B cell (primary cell): ENCODE measurements at regions not wholly inside any gene's neighbourhood (a gene's known extent, or its start where the extent isn't known, plus 50 kb on each side); places are given as distances from the start of the nearest gene placed in this dataset.

Experiments
- ATAC-seq: fragments of 200-7000 bp; cut with Tn5 transposase; one replicate; pipeline ENCODE4 v1.10.0; 2021; ENCODE audit warnings: low read depth, mild to moderate bottlenecking, moderate number of reproducible peaks, moderate library complexity
- CTCF ChIA-PET: fragments of 350-600 bp; sonication (Branson Sonifier 250); formaldehyde crosslinking; loops from one replicate; lab custom pipeline; 2021; ENCODE audit warnings: antibody characterized with exemption, inconsistent platforms; lab: Charles Lee
- POLR2A ChIA-PET: fragments of 350-600 bp; sonication (Branson Sonifier 250); formaldehyde crosslinking; loops from one replicate; lab custom pipeline; 2021; ENCODE audit warnings: antibody characterized with exemption; lab: Charles Lee
- DNase-seq: peaks from one replicate; pipeline ENCODE4 v3.0.0; 2013
- H2AFZ ChIP-seq: 2 replicates; pipeline ENCODE4 v1.6.1; 2012; ENCODE audit warnings: mild to moderate bottlenecking, low read depth, low read length; ENCODE audit not compliant: insufficient read depth, poor library complexity, severe bottlenecking
- H3K27ac ChIP-seq, 2 donors: 1 replicate in 1 of 2; 2 replicates in 1 of 2; pipeline ENCODE4 v1.5.1; 2012 to 2013; ENCODE audit warnings: low read length in 2 of 2, mild to moderate bottlenecking in 2 of 2, moderate library complexity in 1 of 2
- H3K27me3 ChIP-seq, 4 experiments: fragments of 200-600 bp in 1 of 4; sonication (generic) in 1 of 4; replicated peaks in 1 of 4; 1 replicate in 2 of 4; 2 replicates in 2 of 4; pipeline versions ENCODE4 v1.6.1 to v1.7.0; 2013 to 2016; ENCODE audit warnings: low read length in 3 of 4, mild to moderate bottlenecking in 2 of 4, mixed read lengths in 1 of 4, moderate library complexity in 1 of 4; ENCODE audit not compliant: insufficient read depth in 4 of 4, control insufficient read depth in 3 of 4; ENCODE audit errors: control extremely low read depth in 1 of 4
- H3K36me3 ChIP-seq, 2 experiments: replicated peaks in 1 of 2; 1 replicate in 1 of 2; 2 replicates in 1 of 2; pipeline versions ENCODE4 v1.6.1 to v1.7.1; 2013; ENCODE audit warnings: low read length in 1 of 2; ENCODE audit not compliant: insufficient read depth in 2 of 2, control insufficient read depth in 1 of 2; ENCODE audit errors: control extremely low read depth in 1 of 2, extremely low read depth in 1 of 2
- H3K4me1 ChIP-seq, 2 donors: fragments of 200-600 bp in 1 of 2; sonication (generic) in 1 of 2; 1 replicate in 1 of 2; 2 replicates in 1 of 2; pipeline versions ENCODE4 v1.5.1 to v1.6.1; 2013 to 2017; ENCODE audit warnings: low read length in 2 of 2; ENCODE audit not compliant: control insufficient read depth in 2 of 2, insufficient read depth in 2 of 2
- H3K4me2 ChIP-seq: replicated peaks from 2 replicates; pipeline ENCODE3; 2012; ENCODE audit warnings: mild to moderate bottlenecking, low read depth, low read length; ENCODE audit not compliant: poor library complexity, severe bottlenecking
- H3K4me3 ChIP-seq, 5 experiments: fragments of 200-600 bp in 1 of 5; sonication (generic) in 1 of 5; 1 replicate in 3 of 5; 2 replicates in 2 of 5; pipeline versions ENCODE4 v1.5.1 to v1.7.0; 2011 to 2016; ENCODE audit warnings: low read length in 4 of 5, mild to moderate bottlenecking in 4 of 5, low read depth in 2 of 5, control low read depth in 1 of 5, moderate library complexity in 1 of 5; ENCODE audit not compliant: insufficient read depth in 1 of 5; ENCODE audit errors: control extremely low read depth in 1 of 5, extremely low read depth in 1 of 5
- H3K79me2 ChIP-seq: fragments of 200-600 bp; sonication (generic); one replicate; pipeline ENCODE4 v1.6.0; 2016; ENCODE audit warnings: low read length; ENCODE audit not compliant: control insufficient read depth, insufficient read depth
- H3K9ac ChIP-seq: fragments of 200-600 bp; sonication (generic); 2 replicates; pipeline ENCODE4 v1.6.1; 2017; ENCODE audit warnings: mild to moderate bottlenecking, low read length, moderate library complexity
- H3K9me3 ChIP-seq, 3 donors: one replicate each; pipeline versions ENCODE4 v1.6.1 to v1.7.1; 2013; ENCODE audit warnings: low read length in 2 of 3; ENCODE audit not compliant: control insufficient read depth in 2 of 3, insufficient read depth in 1 of 3; ENCODE audit errors: control extremely low read depth in 1 of 3
- H4K20me1 ChIP-seq: 2 replicates; pipeline ENCODE4 v1.6.0; 2012; ENCODE audit warnings: mild to moderate bottlenecking, low read length; ENCODE audit not compliant: insufficient read depth, control insufficient read depth, poor library complexity, severe bottlenecking
- H3K27ac Mint-ChIP-seq: one replicate; pipeline ENCODE4 v1.8.0; 2021; ENCODE audit warnings: mixed read lengths
- H3K27me3 Mint-ChIP-seq: one replicate; pipeline ENCODE4 v1.8.0; 2021; ENCODE audit warnings: mixed read lengths
- H3K4me1 Mint-ChIP-seq: one replicate; pipeline ENCODE4 v1.8.0; 2021; ENCODE audit warnings: mixed read lengths
- H3K4me3 Mint-ChIP-seq: one replicate; pipeline ENCODE4 v1.8.0; 2021; ENCODE audit warnings: mixed read lengths
- H3K9me3 Mint-ChIP-seq: one replicate; pipeline ENCODE4 v1.8.0; 2022; ENCODE audit warnings: mixed read lengths; ENCODE audit not compliant: insufficient read depth
- CTCF ChIP-seq: fragments of 200-600 bp; IDR thresholded peaks from one replicate; pipeline ENCODE4 v1.8.0; 2022; ENCODE audit warnings: antibody characterized with exemption, mild to moderate bottlenecking
- EZH2 ChIP-seq: IDR thresholded peaks from 2 replicates; pipeline ENCODE4 v1.6.1; 2012; ENCODE audit warnings: borderline replicate concordance, low read depth, mild to moderate bottlenecking, moderate library complexity, low read length; ENCODE audit not compliant: insufficient read depth, poor library complexity, severe bottlenecking
- WGBS: methylation state at CpG from one replicate; pipeline ENCODE4 v1.1.5; 2013; ENCODE audit warnings: missing lambda C conversion rate; ENCODE audit not compliant: insufficient coverage; 5-methylcytosine and 5-hydroxymethylcytosine counted together
- intact Hi-C: fragments of 100-400 bp; cut with micrococcal nuclease; formaldehyde crosslinking; loops from one replicate; pipeline ENCODE4 v1.10.0; 2022

DNA sequence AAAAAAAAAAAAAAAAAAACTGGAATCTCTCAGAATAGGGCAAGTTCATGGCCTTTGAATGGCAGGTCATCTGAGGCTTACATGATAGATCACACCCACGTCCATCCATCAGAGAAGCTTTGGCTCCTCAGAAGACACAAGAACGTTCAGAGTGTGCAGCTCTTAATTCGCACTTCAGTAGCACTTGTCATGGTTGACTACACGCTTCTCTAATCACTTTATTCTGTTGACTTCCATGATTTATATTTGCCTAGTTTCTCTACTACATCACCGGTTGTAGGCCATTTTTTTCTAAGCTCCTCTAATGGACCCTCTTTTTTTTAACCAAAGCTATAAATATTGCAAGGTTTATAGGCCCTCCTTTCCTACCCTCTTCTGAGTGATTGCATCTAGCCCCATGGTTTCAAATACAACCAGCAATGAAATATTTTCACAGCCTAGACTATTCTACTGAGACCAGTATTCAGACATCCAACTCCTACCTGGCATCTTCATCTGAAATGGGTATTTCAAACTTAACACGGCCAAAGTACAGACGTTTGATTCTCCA lies 305.4 kb upstream of the CELF2 start:
- ATAC-seq: no peak

GRCh38 chr10:10714327-10714726 lies 303.3 kb upstream of the CELF2 start:
- no peak overlapping the region for H3K27ac ChIP-seq
- Mint-ChIP-seq H3K9me3 (no peaks in the 10 kb centered on the region), H3K27me3 (no peaks in the 10 kb centered on the region), H3K4me1 (no peaks in the 10 kb centered on the region), H3K4me3 (no peak overlapping the region), H3K27ac (no peak overlapping the region)
- TF ChIP-seq EZH2 (no peak), CTCF (no peak)
- ATAC-seq: no peak
- no peaks in the 10 kb centered on the region for H3K9me3 ChIP-seq
- CTCF ChIA-PET: no interaction called here
- no peaks in the 10 kb centered on the region for H3K4me1 ChIP-seq
- no peaks in the 10 kb centered on the region for H3K36me3 ChIP-seq
- peaks cover 0 to 3% (median 0%) of the 10 kb centered on the region in 4 experiments for H3K27me3 ChIP-seq
- no peak overlapping the region for H3K9ac ChIP-seq
- no peak overlapping the region for H3K4me3 ChIP-seq
- no peaks in the 10 kb centered on the region for H3K79me2 ChIP-seq
- no CpG with 5 or more reads among the region's 2 CpGs for WGBS
- DNase-seq: no peak
- no peak overlapping the region for H3K4me2 ChIP-seq
- intact Hi-C loops: no loop called here
- H2AFZ ChIP-seq: no peak overlapping the region
- POLR2A ChIA-PET: no interaction called here
- H4K20me1 ChIP-seq: no peaks in the 10 kb centered on the region

More for the DNA sequence above, 305.4 kb upstream of the CELF2 start:
- Histone ChIP-seq H3K27ac (no peak overlapping the region), H3K79me2 (no peaks in the 10 kb centered on the region), H3K36me3 (no peaks in the 10 kb centered on the region), H2AFZ (no peak overlapping the region), H3K4me1 (no peaks in the 10 kb centered on the region), H3K9ac (no peak overlapping the region), H3K4me2 (no peak overlapping the region), H3K27me3 (peaks cover 0 to 3% (median 0%) of the 10 kb centered on the region in 4 experiments), H3K9me3 (no peaks in the 10 kb centered on the region), H3K4me3 (no peak overlapping the region), H4K20me1 (no peaks in the 10 kb centered on the region)
- TF ChIP-seq CTCF: no peak
- no peak for TF ChIP-seq EZH2
- CTCF ChIA-PET: no interaction called here
- intact Hi-C loops: no loop called here
- Mint-ChIP-seq H3K9me3 (no peaks in the 10 kb centered on the region), H3K27ac (no peak overlapping the region), H3K4me1 (no peaks in the 10 kb centered on the region), H3K27me3 (no peaks in the 10 kb centered on the region), H3K4me3 (no peak overlapping the region)
- POLR2A ChIA-PET: no interaction called here
- WGBS: 81% methylated on average over 7 of the region's 7 CpGs
- no peak for DNase-seq
